WTC11 (cell line): ENCODE measurements at regions not wholly inside any gene's neighbourhood (a gene's known extent, or its start where the extent isn't known, plus 50 kb on each side); places are given as distances from the start of the nearest gene placed in this dataset.
A peak's percentile ranks its signal among the peaks of the same experiment; 100 is the strongest.

Experiments
- ATAC-seq: fragments of 200-7000 bp; cut with Tn5 transposase; 2 replicates; pipeline ENCODE4 v1.10.0; 2021; ENCODE audit warnings: mild to moderate bottlenecking, moderate library complexity
- CTCF ChIA-PET: fragments of 300-600 bp; sonication (Branson Sonifier 250); formaldehyde crosslinking; loops from one replicate; lab custom pipeline; 2021; ENCODE audit warnings: antibody characterized with exemption; lab: Charles Lee
- POLR2A ChIA-PET: fragments of 350-600 bp; sonication (Branson Sonifier 250); formaldehyde crosslinking; loops from one replicate; lab custom pipeline; 2021; ENCODE audit warnings: antibody characterized with exemption; lab: Charles Lee
- DNase-seq: peaks from one replicate; pipeline ENCODE4 v3.0.0; 2021; ENCODE audit warnings: low spot score
- H3K27ac Mint-ChIP-seq: 2 replicates; pipeline ENCODE4 v1.8.0; 2021; ENCODE audit warnings: mixed read lengths
- H3K27me3 Mint-ChIP-seq: 2 replicates; pipeline ENCODE4 v1.8.0; 2021; ENCODE audit warnings: low read depth, mild to moderate bottlenecking, moderate library complexity, mixed read lengths
- H3K36me3 Mint-ChIP-seq: 2 replicates; pipeline ENCODE4 v1.8.0; 2021; ENCODE audit warnings: mixed read lengths
- H3K4me1 Mint-ChIP-seq: 2 replicates; pipeline ENCODE4 v1.8.0; 2022; ENCODE audit warnings: mixed read lengths
- H3K4me3 Mint-ChIP-seq: 2 replicates; pipeline ENCODE4 v1.8.0; 2021; ENCODE audit warnings: mild to moderate bottlenecking, moderate library complexity, mixed read lengths
- H3K9me3 Mint-ChIP-seq: 2 replicates; pipeline ENCODE4 v1.8.0; 2021; ENCODE audit warnings: mixed read lengths
- E2F1 ChIP-seq: sonication (generic); formaldehyde crosslinking; IDR thresholded peaks from 2 replicates; pipeline ENCODE4 v1.8.0; 2022; ENCODE audit warnings: mild to moderate bottlenecking, missing genetic modification reagents
- ERG ChIP-seq: fragments of 250-450 bp; sonication (Bioruptor Pico); IDR thresholded peaks from 2 replicates; pipeline ENCODE4 v1.8.0; 2021; ENCODE audit warnings: mild to moderate bottlenecking
- IRF1 ChIP-seq: sonication (generic); formaldehyde crosslinking; IDR thresholded peaks from 2 replicates; pipeline ENCODE4 v1.8.0; 2023; ENCODE audit warnings: missing genetic modification reagents
- MAX ChIP-seq: sonication (generic); formaldehyde crosslinking; IDR thresholded peaks from 2 replicates; pipeline ENCODE4 v1.8.0; 2022; ENCODE audit warnings: mild to moderate bottlenecking, missing genetic modification reagents
- ZNF317 ChIP-seq: sonication (generic); formaldehyde crosslinking; IDR thresholded peaks from 2 replicates; pipeline ENCODE4 v1.8.1; 2023; ENCODE audit warnings: low read depth, mild to moderate bottlenecking, moderate library complexity, missing genetic modification reagents, borderline replicate concordance

- Mint-ChIP-seq H3K36me3 (peaks cover 6% of the 10 kb centered on the region; the same call in 1 of the 2 replicates), H3K4me1 (peaks cover 14% of the 10 kb centered on the region), H3K27ac (no peak overlapping the region), H3K27me3 (no peaks in the 10 kb centered on the region), H3K4me3 (no peak overlapping the region), H3K9me3 (peaks cover 15% of the 10 kb centered on the region)
- DNase-seq, result no peak
- no peak for ATAC-seq
- TF ChIP-seq MAX (CRISPR knock-in tag), result no peak
- no peak for TF ChIP-seq IRF1
- ChIA-PET POLR2A (interaction anchor here (0.6 kb wide), 1 partner anchor 604 kb away, joined by 3 read pairs; no protein-coding TSS in a partner anchor), CTCF (no interaction called here)
Observed at GRCh38 chr12:92197815-92198214, 52.2 kb upstream of the BTG1 start.

GRCh38 chr12:92196368-92196767 lies 50.7 kb upstream of the BTG1 start:
- H3K4me1 Mint-ChIP-seq, result peaks cover 14% of the 10 kb centered on the region
- no peak for TF ChIP-seq E2F1 (CRISPR knock-in tag)
- no peak for TF ChIP-seq ERG (CRISPR knock-in tag)
- peak; percentile 86 for TF ChIP-seq ZNF317 (CRISPR knock-in tag)
- TF ChIP-seq, all 79 proteins: peak for 1
- Mint-ChIP-seq H3K9me3 (peaks cover 15% of the 10 kb centered on the region), H3K4me3 (no peak overlapping the region), H3K36me3 (peaks cover 6% of the 10 kb centered on the region; the same call in 1 of the 2 replicates), H3K27me3 (no peaks in the 10 kb centered on the region), H3K27ac (no peak overlapping the region)
- ChIA-PET CTCF (no interaction called here), POLR2A (no interaction called here)
- no peak for DNase-seq
- ATAC-seq, result no peak
